ENCODE measurements at regions not wholly inside any gene's neighbourhood (a gene's known extent, or its start where the extent isn't known, plus 50 kb on each side); places are given as distances from the start of the nearest gene placed in this dataset.

- no peak for DNase-seq (ENCODE audit: low read depth, low spot score)
Measured at GRCh38 chr5:18601185-18601584, 966.9 kb downstream of the TAF11L14 start.

GRCh38 chr5:18602402-18602801 lies 968.1 kb downstream of the TAF11L14 start:
- H3K36me3 ChIP-seq (ENCODE audit: control insufficient read depth in 2 of 2, extremely low read depth in 1 of 2, insufficient read depth in 2 of 2, low read length in 2 of 2): no peaks in the 10 kb centered on the region
- no peak overlapping the region for H3K4me2 ChIP-seq (ENCODE audit: control insufficient read depth, extremely low read depth, insufficient read depth, low read depth, low read length)
- H3K79me2 ChIP-seq (ENCODE audit: control insufficient read depth, insufficient read depth, low read length): no peaks in the 10 kb centered on the region
- no peak overlapping the region for H3K9ac ChIP-seq (ENCODE audit: control insufficient read depth, extremely low read depth, insufficient read depth, low read length)
- no peaks in the 10 kb centered on the region for H3K4me1 ChIP-seq (ENCODE audit: control insufficient read depth, extremely low read depth, insufficient read depth, low read length)
- no peaks in the 10 kb centered on the region for H4K20me1 ChIP-seq (ENCODE audit: control insufficient read depth, extremely low read depth, insufficient read depth, low read length)
- no peaks in the 10 kb centered on the region for H3K27me3 ChIP-seq (ENCODE audit: control insufficient read depth, extremely low read depth, insufficient read depth, low read length)
- no peak overlapping the region for H2AFZ ChIP-seq (ENCODE audit: control insufficient read depth, low read length)
- TF ChIP-seq, protein P1, sequence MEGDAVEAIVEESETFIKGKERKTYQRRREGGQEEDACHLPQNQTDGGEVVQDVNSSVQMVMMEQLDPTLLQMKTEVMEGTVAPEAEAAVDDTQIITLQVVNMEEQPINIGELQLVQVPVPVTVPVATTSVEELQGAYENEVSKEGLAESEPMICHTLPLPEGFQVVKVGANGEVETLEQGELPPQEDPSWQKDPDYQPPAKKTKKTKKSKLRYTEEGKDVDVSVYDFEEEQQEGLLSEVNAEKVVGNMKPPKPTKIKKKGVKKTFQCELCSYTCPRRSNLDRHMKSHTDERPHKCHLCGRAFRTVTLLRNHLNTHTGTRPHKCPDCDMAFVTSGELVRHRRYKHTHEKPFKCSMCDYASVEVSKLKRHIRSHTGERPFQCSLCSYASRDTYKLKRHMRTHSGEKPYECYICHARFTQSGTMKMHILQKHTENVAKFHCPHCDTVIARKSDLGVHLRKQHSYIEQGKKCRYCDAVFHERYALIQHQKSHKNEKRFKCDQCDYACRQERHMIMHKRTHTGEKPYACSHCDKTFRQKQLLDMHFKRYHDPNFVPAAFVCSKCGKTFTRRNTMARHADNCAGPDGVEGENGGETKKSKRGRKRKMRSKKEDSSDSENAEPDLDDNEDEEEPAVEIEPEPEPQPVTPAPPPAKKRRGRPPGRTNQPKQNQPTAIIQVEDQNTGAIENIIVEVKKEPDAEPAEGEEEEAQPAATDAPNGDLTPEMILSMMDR (optimal IDR thresholded peaks at IDR 0.05 in 1 of 3, IDR thresholded peaks at IDR 0.05 in 1 of 3, conservative IDR thresholded peaks at IDR 0.05 in 1 of 3; ENCODE audit: extremely low read depth in 1 of 3, insufficient read depth in 2 of 3, low read length in 3 of 3): no peak
- no peak for TF ChIP-seq EZH2 (IDR thresholded peaks at IDR 0.05; ENCODE audit: low read length)
- no peak overlapping the region for H3K27ac ChIP-seq (ENCODE audit: control insufficient read depth, insufficient read depth, low read length)
- dilution Hi-C loops (cut with MboI; ENCODE audit: extremely low pct_ligation_motif_present, low sequenced_read_pairs): no loop called here
- DNase-seq (ENCODE audit: low read depth, low spot score) (no peak), FAIRE-seq (no peak)
- no peaks in the 10 kb centered on the region for H3K9me1 ChIP-seq (ENCODE audit: control insufficient read depth, extremely low read depth, insufficient read depth, low read length)
- no peak overlapping the region for H3K4me3 ChIP-seq (ENCODE audit: control insufficient read depth in 2 of 3, extremely low read depth in 1 of 3, insufficient read depth in 2 of 3, low read depth in 1 of 3, low read length in 3 of 3)
- no peaks in the 10 kb centered on the region for H3K9me3 ChIP-seq (ENCODE audit: control insufficient read depth, low read depth, low read length)

More at GRCh38 chr5:18601185-18601584, 966.9 kb downstream of the TAF11L14 start:
- Histone ChIP-seq H3K4me2 (ENCODE audit: control insufficient read depth, extremely low read depth, insufficient read depth, low read depth, low read length) (no peak overlapping the region), H3K9ac (ENCODE audit: control insufficient read depth, extremely low read depth, insufficient read depth, low read length) (no peak overlapping the region), H4K20me1 (ENCODE audit: control insufficient read depth, extremely low read depth, insufficient read depth, low read length) (no peaks in the 10 kb centered on the region), H3K9me3 (ENCODE audit: control insufficient read depth, low read depth, low read length) (no peaks in the 10 kb centered on the region), H3K27me3 (ENCODE audit: control insufficient read depth, extremely low read depth, insufficient read depth, low read length) (no peaks in the 10 kb centered on the region), H3K4me1 (ENCODE audit: control insufficient read depth, extremely low read depth, insufficient read depth, low read length) (no peaks in the 10 kb centered on the region), H3K36me3 (ENCODE audit: control insufficient read depth in 2 of 2, extremely low read depth in 1 of 2, insufficient read depth in 2 of 2, low read length in 2 of 2) (no peaks in the 10 kb centered on the region), H2AFZ (ENCODE audit: control insufficient read depth, low read length) (no peak overlapping the region), H3K27ac (ENCODE audit: control insufficient read depth, insufficient read depth, low read length) (no peak overlapping the region), H3K4me3 (ENCODE audit: control insufficient read depth in 2 of 3, extremely low read depth in 1 of 3, insufficient read depth in 2 of 3, low read depth in 1 of 3, low read length in 3 of 3) (no peak overlapping the region), H3K9me1 (ENCODE audit: control insufficient read depth, extremely low read depth, insufficient read depth, low read length) (no peaks in the 10 kb centered on the region), H3K79me2 (ENCODE audit: control insufficient read depth, insufficient read depth, low read length) (no peaks in the 10 kb centered on the region)
- no peak for FAIRE-seq
- dilution Hi-C loops (cut with MboI; ENCODE audit: extremely low pct_ligation_motif_present, low sequenced_read_pairs): no loop called here
- TF ChIP-seq, protein P1 (optimal IDR thresholded peaks at IDR 0.05 in 1 of 3, IDR thresholded peaks at IDR 0.05 in 1 of 3, conservative IDR thresholded peaks at IDR 0.05 in 1 of 3; ENCODE audit: extremely low read depth in 1 of 3, insufficient read depth in 2 of 3, low read length in 3 of 3): no peak
- TF ChIP-seq EZH2 (IDR thresholded peaks at IDR 0.05; ENCODE audit: low read length): no peak
